Activated CD8-positive, alpha-beta memory T cell treated with anti-CD3 and anti-CD28 coated beads for 24 hours (primary cell): ENCODE measurements at regions not wholly inside any gene's neighbourhood (a gene's known extent, or its start where the extent isn't known, plus 50 kb on each side); places are given as distances from the start of the nearest gene placed in this dataset.
"Not testable (repeated sequence)": the region's sequence is repeated elsewhere in the genome, so short reads cannot be mapped to it uniquely, and the experiment has no call there.

ENCODE experiments used
- DNase-seq: peaks from one replicate; pipeline ENCODE4 v3.0.0-alpha.2; 2020

- DNase-seq = no peak
These were observed 662.5 kb downstream of the LUZP2 start for GRCh38 chr11:25159341-25159740.

- no peak for DNase-seq
These were observed 666.6 kb downstream of the LUZP2 start for GRCh38 chr11:25163421-25163820.

GRCh38 chr11:25180187-25180586, 683.3 kb downstream of the LUZP2 start:
- DNase-seq = no peak

GRCh38 chr11:25183411-25183810, 686.6 kb downstream of the LUZP2 start:
- DNase-seq = no peak

- no peak for DNase-seq
These were observed 700.7 kb downstream of the LUZP2 start for GRCh38 chr11:25197515-25197914.

- no peak for DNase-seq
These were observed 701.9 kb downstream of the LUZP2 start for GRCh38 chr11:25198704-25199103.

- no peak for DNase-seq
These were observed 704.1 kb downstream of the LUZP2 start for GRCh38 chr11:25200925-25201324.

GRCh38 chr11:25206762-25207161, 709.9 kb downstream of the LUZP2 start:
- DNase-seq = no peak

GRCh38 chr11:25211635-25212254, 714.9 kb downstream of the LUZP2 start:
- DNase-seq = no peak

- DNase-seq = no peak
These were observed 717.8 kb downstream of the LUZP2 start for GRCh38 chr11:25214535-25215176.

GRCh38 chr11:25218036-25218435, 721.2 kb downstream of the LUZP2 start:
- no peak for DNase-seq

- no peak for DNase-seq
These were observed 728.2 kb downstream of the LUZP2 start for GRCh38 chr11:25225078-25225477.

GRCh38 chr11:25242928-25243327, 746.1 kb downstream of the LUZP2 start:
- no peak for DNase-seq

GRCh38 chr11:25244126-25244525, 747.3 kb downstream of the LUZP2 start:
- DNase-seq = no peak

GRCh38 chr11:25247336-25247735, 750.5 kb downstream of the LUZP2 start:
- no peak for DNase-seq

GRCh38 chr11:25252854-25253253, 756.0 kb downstream of the LUZP2 start:
- no peak for DNase-seq

- DNase-seq = not testable (repeated sequence)
These were observed 767.0 kb downstream of the LUZP2 start for GRCh38 chr11:25263861-25264260.

GRCh38 chr11:25271301-25271700, 774.4 kb downstream of the LUZP2 start:
- no peak for DNase-seq

GRCh38 chr11:25272214-25272613, 775.4 kb downstream of the LUZP2 start:
- DNase-seq = no peak

- DNase-seq = not testable (repeated sequence)
These were observed 784.0 kb downstream of the LUZP2 start for GRCh38 chr11:25280821-25281220.

- DNase-seq = no peak
These were observed 796.3 kb downstream of the LUZP2 start for GRCh38 chr11:25293166-25293565.

- no peak for DNase-seq
These were observed 801.6 kb downstream of the LUZP2 start for GRCh38 chr11:25298450-25298849.

- DNase-seq = no peak
These were observed 813.0 kb downstream of the LUZP2 start for GRCh38 chr11:25309818-25310217.

- DNase-seq = no peak
These were observed 820.4 kb downstream of the LUZP2 start for GRCh38 chr11:25317216-25317615.

- no peak for DNase-seq
These were observed 822.3 kb downstream of the LUZP2 start for GRCh38 chr11:25319127-25319526.
